ENCODE measurements at regions not wholly inside any gene's neighbourhood (a gene's known extent, or its start where the extent isn't known, plus 50 kb on each side); places are given as distances from the start of the nearest gene placed in this dataset.

DNA sequence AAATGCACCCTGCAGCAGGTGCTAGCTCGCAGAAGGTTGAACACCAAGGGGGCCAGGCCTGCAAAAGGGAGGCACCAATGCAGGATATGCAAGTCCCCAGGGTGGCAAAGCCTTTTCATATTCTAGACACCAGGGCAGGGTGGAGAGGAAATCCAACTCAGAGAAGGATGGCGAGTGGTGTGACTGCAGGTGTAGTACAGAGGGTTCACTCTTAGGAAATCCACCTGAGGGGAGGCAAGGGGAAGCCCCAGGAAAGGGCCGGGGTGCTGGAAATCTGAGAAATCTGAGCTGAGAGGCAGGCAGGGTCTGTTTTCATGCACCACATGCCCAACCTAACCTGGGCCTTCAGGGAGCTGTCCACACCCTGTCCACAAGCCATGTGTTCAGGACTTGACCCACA lies 163.2 kb upstream of the CTTNBP2NL start:
- TF ChIP-seq ZNF830 (CRISPR knock-in tag; IDR thresholded peaks at IDR 0.05) (no peak), ZNF282 (CRISPR knock-in tag; IDR thresholded peaks at IDR 0.05) (no peak)
- TF ChIP-seq, protein P1, sequence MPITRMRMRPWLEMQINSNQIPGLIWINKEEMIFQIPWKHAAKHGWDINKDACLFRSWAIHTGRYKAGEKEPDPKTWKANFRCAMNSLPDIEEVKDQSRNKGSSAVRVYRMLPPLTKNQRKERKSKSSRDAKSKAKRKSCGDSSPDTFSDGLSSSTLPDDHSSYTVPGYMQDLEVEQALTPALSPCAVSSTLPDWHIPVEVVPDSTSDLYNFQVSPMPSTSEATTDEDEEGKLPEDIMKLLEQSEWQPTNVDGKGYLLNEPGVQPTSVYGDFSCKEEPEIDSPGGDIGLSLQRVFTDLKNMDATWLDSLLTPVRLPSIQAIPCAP (CRISPR knock-in tag; IDR thresholded peaks at IDR 0.05; ENCODE audit: borderline replicate concordance): no peak
- TF ChIP-seq, protein P2, sequence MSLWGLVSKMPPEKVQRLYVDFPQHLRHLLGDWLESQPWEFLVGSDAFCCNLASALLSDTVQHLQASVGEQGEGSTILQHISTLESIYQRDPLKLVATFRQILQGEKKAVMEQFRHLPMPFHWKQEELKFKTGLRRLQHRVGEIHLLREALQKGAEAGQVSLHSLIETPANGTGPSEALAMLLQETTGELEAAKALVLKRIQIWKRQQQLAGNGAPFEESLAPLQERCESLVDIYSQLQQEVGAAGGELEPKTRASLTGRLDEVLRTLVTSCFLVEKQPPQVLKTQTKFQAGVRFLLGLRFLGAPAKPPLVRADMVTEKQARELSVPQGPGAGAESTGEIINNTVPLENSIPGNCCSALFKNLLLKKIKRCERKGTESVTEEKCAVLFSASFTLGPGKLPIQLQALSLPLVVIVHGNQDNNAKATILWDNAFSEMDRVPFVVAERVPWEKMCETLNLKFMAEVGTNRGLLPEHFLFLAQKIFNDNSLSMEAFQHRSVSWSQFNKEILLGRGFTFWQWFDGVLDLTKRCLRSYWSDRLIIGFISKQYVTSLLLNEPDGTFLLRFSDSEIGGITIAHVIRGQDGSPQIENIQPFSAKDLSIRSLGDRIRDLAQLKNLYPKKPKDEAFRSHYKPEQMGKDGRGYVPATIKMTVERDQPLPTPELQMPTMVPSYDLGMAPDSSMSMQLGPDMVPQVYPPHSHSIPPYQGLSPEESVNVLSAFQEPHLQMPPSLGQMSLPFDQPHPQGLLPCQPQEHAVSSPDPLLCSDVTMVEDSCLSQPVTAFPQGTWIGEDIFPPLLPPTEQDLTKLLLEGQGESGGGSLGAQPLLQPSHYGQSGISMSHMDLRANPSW (CRISPR knock-in tag; IDR thresholded peaks at IDR 0.05): no peak
- TF ChIP-seq, protein P3, sequence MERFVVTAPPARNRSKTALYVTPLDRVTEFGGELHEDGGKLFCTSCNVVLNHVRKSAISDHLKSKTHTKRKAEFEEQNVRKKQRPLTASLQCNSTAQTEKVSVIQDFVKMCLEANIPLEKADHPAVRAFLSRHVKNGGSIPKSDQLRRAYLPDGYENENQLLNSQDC (CRISPR knock-in tag; IDR thresholded peaks at IDR 0.05): no peak

Data from K562 (cell line).